Loucy (cell line): ENCODE measurements at regions not wholly inside any gene's neighbourhood (a gene's known extent, or its start where the extent isn't known, plus 50 kb on each side); places are given as distances from the start of the nearest gene placed in this dataset.
A peak's percentile ranks its signal among the peaks of the same experiment; 100 is the strongest.

Experiments used
- H2AFZ ChIP-seq: fragments of 200-600 bp; sonication (generic); 2 replicates; pipeline ENCODE4 v1.6.0; 2016; ENCODE audit warnings: antibody characterized with exemption, mild to moderate bottlenecking, low read length, moderate library complexity
- H3F3A ChIP-seq: fragments of 200-600 bp; 2 replicates; pipeline ENCODE4 v1.6.0; 2016; ENCODE audit warnings: antibody characterized with exemption, low read depth, mild to moderate bottlenecking
- H3K27me3 ChIP-seq: fragments of 200-600 bp; sonication (generic); 2 replicates; pipeline ENCODE4 v1.6.1; 2014; ENCODE audit warnings: low read length, mild to moderate bottlenecking; ENCODE audit not compliant: insufficient read depth, poor library complexity, severe bottlenecking
- H3K36me3 ChIP-seq: fragments of 200-600 bp; sonication (generic); 2 replicates; pipeline ENCODE4 v1.6.1; 2016; ENCODE audit warnings: low read length; ENCODE audit not compliant: insufficient read depth
- H3K4me1 ChIP-seq: fragments of 200-600 bp; sonication (generic); 2 replicates; pipeline ENCODE4 v1.5.1; 2014; ENCODE audit warnings: low read length, mild to moderate bottlenecking; ENCODE audit not compliant: insufficient read depth, poor library complexity, severe bottlenecking
- H3K4me2 ChIP-seq: fragments of 200-600 bp; sonication (generic); 2 replicates; pipeline ENCODE4 v1.6.0; 2014; ENCODE audit warnings: antibody characterized with exemption, low read length, low read depth, mild to moderate bottlenecking; ENCODE audit not compliant: poor library complexity, severe bottlenecking
- H3K4me3 ChIP-seq: fragments of 200-600 bp; sonication (generic); 2 replicates; pipeline ENCODE4 v1.5.1; 2014; ENCODE audit warnings: low read length, mild to moderate bottlenecking, mixed read lengths; ENCODE audit not compliant: poor library complexity, severe bottlenecking
- H3K79me2 ChIP-seq: fragments of 200-600 bp; sonication (generic); 2 replicates; pipeline ENCODE4 v1.6.1; 2014; ENCODE audit warnings: low read length; ENCODE audit not compliant: insufficient read depth
- H3K9ac ChIP-seq: fragments of 200-600 bp; sonication (generic); 2 replicates; pipeline ENCODE4 v1.6.0; 2014; ENCODE audit warnings: mild to moderate bottlenecking, low read depth, low read length, moderate library complexity; ENCODE audit not compliant: poor library complexity, severe bottlenecking
- H3K9me2 ChIP-seq: fragments of 200-600 bp; sonication (generic); replicated peaks from 2 replicates; pipeline ENCODE4 v1.6.1; 2016; ENCODE audit warnings: low read depth, low read length, mixed read lengths
- H3K9me3 ChIP-seq: fragments of 200-600 bp; sonication (generic); 2 replicates; pipeline ENCODE4 v1.6.1; 2014; ENCODE audit warnings: mild to moderate bottlenecking, antibody characterized with exemption, low read length, low read depth; ENCODE audit not compliant: insufficient read depth
- H4K20me1 ChIP-seq: fragments of 200-600 bp; sonication (generic); 2 replicates; pipeline ENCODE4 v1.6.0; 2014; ENCODE audit warnings: antibody characterized with exemption, low read length, mild to moderate bottlenecking; ENCODE audit not compliant: insufficient read depth, poor library complexity, severe bottlenecking
- EZH2phosphoT487 ChIP-seq: fragments of 200-600 bp; IDR thresholded peaks from 2 replicates; pipeline ENCODE4 v1.6.1; 2018; ENCODE audit warnings: antibody characterized with exemption, mild to moderate bottlenecking, moderate library complexity, borderline replicate concordance
- TF ChIP-seq, protein P1 (sequence below): fragments of 200-600 bp; sonication (generic); conservative IDR thresholded peaks from 2 replicates; pipeline ENCODE4 v1.5.1; 2014; ENCODE audit warnings: mild to moderate bottlenecking, antibody characterized with exemption, low read length

DNA sequence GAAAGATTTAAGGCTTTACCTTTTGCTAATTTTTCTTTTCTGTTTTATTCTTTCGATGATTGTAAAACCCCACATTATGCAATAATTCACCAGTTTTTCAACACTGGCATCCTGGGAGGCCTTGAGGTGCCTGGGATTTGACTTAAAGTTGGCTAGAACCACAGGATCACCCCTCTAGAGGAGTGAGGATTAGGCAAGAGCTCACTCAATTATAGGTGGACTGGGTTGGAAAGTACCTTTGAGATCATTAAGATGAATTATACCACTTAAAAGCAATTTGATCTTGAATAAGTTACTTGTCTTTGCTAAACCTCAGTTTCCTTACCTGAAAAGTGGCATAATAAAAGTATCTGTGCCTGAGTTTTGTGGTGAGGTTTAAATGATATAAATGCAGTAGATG is 212.8 kb upstream of the TPRG1 start:
- H3K79me2 ChIP-seq: no peaks in the 10 kb centered on the region
- H3F3A ChIP-seq: no peaks in the 10 kb centered on the region
- H3K9ac ChIP-seq: no peak overlapping the region
- H3K4me3 ChIP-seq: no peak overlapping the region
- TF ChIP-seq, protein P1, sequence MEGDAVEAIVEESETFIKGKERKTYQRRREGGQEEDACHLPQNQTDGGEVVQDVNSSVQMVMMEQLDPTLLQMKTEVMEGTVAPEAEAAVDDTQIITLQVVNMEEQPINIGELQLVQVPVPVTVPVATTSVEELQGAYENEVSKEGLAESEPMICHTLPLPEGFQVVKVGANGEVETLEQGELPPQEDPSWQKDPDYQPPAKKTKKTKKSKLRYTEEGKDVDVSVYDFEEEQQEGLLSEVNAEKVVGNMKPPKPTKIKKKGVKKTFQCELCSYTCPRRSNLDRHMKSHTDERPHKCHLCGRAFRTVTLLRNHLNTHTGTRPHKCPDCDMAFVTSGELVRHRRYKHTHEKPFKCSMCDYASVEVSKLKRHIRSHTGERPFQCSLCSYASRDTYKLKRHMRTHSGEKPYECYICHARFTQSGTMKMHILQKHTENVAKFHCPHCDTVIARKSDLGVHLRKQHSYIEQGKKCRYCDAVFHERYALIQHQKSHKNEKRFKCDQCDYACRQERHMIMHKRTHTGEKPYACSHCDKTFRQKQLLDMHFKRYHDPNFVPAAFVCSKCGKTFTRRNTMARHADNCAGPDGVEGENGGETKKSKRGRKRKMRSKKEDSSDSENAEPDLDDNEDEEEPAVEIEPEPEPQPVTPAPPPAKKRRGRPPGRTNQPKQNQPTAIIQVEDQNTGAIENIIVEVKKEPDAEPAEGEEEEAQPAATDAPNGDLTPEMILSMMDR: no peak
- TF ChIP-seq EZH2phosphoT487: no peak
- H4K20me1 ChIP-seq: no peaks in the 10 kb centered on the region
- H3K36me3 ChIP-seq: no peaks in the 10 kb centered on the region
- H3K27me3 ChIP-seq: no peaks in the 10 kb centered on the region
- peaks cover 34% of the 10 kb centered on the region for H3K4me1 ChIP-seq
- H3K9me3 ChIP-seq: no peaks in the 10 kb centered on the region
- H3K4me2 ChIP-seq: no peak overlapping the region
- 0 out of 2 replicates have a peak overlapping the region, but pooled peaks have one; percentile 13 for H2AFZ ChIP-seq
- H3K9me2 ChIP-seq: no peaks in the 10 kb centered on the region

DNA sequence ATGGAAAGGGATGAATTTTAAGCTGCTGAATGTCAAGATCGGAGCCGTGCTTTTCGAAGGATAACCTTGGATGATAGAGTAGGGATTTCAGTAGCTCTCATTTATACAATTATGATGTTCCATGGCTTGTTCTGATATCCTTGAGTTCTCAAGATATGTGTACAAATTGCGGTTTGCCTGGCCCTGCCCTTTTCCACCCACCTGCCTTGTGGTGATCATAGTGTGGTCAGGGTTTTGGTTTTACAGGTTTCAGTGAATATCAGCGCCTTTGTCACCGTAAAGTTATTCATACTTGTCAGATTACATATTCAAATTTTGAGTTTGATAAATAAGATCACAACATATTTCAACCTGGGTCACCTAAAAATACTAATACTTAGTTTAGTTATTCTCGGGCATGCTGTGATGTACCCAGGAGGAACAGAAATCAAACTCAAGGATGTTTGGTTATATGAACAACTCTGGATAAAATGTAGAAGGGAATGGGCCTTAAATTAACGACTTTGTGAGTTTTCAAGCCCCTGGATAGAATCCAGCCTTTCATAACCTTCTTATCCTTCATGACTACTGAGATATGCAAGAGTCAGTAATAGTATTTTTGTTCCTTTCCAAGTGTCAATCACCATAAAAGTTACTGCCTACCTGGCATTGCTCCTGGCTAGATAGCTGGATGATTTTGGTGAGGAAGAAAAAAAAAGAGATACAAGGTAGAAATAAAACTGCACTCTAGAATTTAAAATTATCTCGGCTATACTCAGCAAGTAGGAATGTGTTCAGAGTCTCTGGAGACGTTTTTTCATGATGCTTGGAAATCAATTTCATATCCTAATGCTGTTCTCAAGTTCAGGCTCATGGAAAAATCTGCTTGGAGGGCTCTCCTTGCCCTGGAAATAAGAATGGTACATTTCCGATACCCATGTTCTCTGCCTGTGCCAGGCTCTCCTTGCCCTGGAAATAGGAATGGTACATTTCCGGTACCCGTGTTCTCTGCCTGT is 209.2 kb upstream of the TPRG1 start:
- H3K79me2 ChIP-seq: no peaks in the 10 kb centered on the region
- no peak for TF ChIP-seq EZH2phosphoT487
- TF ChIP-seq, protein P1: no peak
- H3K36me3 ChIP-seq: no peaks in the 10 kb centered on the region
- no peaks in the 10 kb centered on the region for H3K27me3 ChIP-seq
- H3K4me1 ChIP-seq: peaks cover 34% of the 10 kb centered on the region
- H3K4me3 ChIP-seq: peak overlapping the region; percentile 11
- H3F3A ChIP-seq: no peaks in the 10 kb centered on the region
- peak overlapping the region; percentile 33 for H3K9ac ChIP-seq
- no peaks in the 10 kb centered on the region for H3K9me2 ChIP-seq
- H4K20me1 ChIP-seq: no peaks in the 10 kb centered on the region
- H3K9me3 ChIP-seq: no peaks in the 10 kb centered on the region
- peak overlapping the region; percentile 52 for H3K4me2 ChIP-seq
- no peak overlapping the region for H2AFZ ChIP-seq

DNA sequence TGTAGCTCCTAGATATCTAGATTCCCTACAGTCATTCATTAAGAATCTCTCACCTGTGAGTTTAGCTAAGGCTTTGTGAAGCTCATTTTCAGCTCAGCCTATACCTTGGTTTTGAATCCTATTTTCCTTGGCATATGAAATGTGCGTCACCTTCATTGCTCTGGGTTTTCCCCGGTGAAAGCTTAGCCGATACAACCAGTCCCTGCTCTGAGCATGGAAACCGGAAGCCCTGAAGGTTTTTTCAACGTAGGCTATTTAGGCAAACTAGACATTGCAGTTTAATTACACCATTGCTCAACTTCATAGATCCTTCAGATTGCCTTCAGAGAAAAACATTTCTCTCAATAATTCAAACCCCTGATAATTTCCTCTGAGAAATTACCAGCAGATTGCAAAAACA is 206.8 kb upstream of the TPRG1 start:
- Histone ChIP-seq H4K20me1 (no peaks in the 10 kb centered on the region), H3K36me3 (no peaks in the 10 kb centered on the region), H3K4me1 (peaks cover 25% of the 10 kb centered on the region), H3K4me3 (no peak overlapping the region), H3K9me2 (no peaks in the 10 kb centered on the region), H3K4me2 (no peak overlapping the region), H2AFZ (no peak overlapping the region), H3F3A (no peaks in the 10 kb centered on the region), H3K9ac (no peak overlapping the region), H3K9me3 (no peaks in the 10 kb centered on the region), H3K79me2 (no peaks in the 10 kb centered on the region), H3K27me3 (no peaks in the 10 kb centered on the region)
- no peak for TF ChIP-seq EZH2phosphoT487
- TF ChIP-seq, protein P1: no peak
